ENCODE measurements at regions not wholly inside any gene's neighbourhood (a gene's known extent, or its start where the extent isn't known, plus 50 kb on each side); places are given as distances from the start of the nearest gene placed in this dataset.
"Not testable (repeated sequence)": the region's sequence is repeated elsewhere in the genome, so short reads cannot be mapped to it uniquely, and the experiment has no call there.

- DNase-seq; in situ Hi-C loops (cut with HindIII; ENCODE audit: low pct_ligation_motif_present, low pct_unique_long_range_greater_than_20kb, low sequenced_read_pairs): not testable (repeated sequence)
These were observed 576.8 kb upstream of the TLE4 start for GRCh38 chr9:78994974-78995373.

GRCh38 chr9:78997296-78997695 lies 574.5 kb upstream of the TLE4 start:
- in situ Hi-C loops (cut with HindIII; ENCODE audit: low pct_ligation_motif_present, low pct_unique_long_range_greater_than_20kb, low sequenced_read_pairs): no loop called here
- DNase-seq: no peak

GRCh38 chr9:79000230-79001002 lies 571.3 kb upstream of the TLE4 start:
- DNase-seq: no peak
- in situ Hi-C loops (cut with HindIII; ENCODE audit: low pct_ligation_motif_present, low pct_unique_long_range_greater_than_20kb, low sequenced_read_pairs): no loop called here

GRCh38 chr9:79001012-79001411 lies 570.8 kb upstream of the TLE4 start:
- in situ Hi-C loops (cut with HindIII; ENCODE audit: low pct_ligation_motif_present, low pct_unique_long_range_greater_than_20kb, low sequenced_read_pairs): no loop called here
- no peak for DNase-seq

- in situ Hi-C loops (cut with HindIII; ENCODE audit: low pct_ligation_motif_present, low pct_unique_long_range_greater_than_20kb, low sequenced_read_pairs): no loop called here
- no peak for DNase-seq
These were observed 568.3 kb upstream of the TLE4 start for GRCh38 chr9:79003514-79003913.

- in situ Hi-C loops (cut with HindIII; ENCODE audit: low pct_ligation_motif_present, low pct_unique_long_range_greater_than_20kb, low sequenced_read_pairs): no loop called here
- no peak for DNase-seq
These were observed 567.7 kb upstream of the TLE4 start for GRCh38 chr9:79004032-79004431.

- no peak for DNase-seq
- in situ Hi-C loops (cut with HindIII; ENCODE audit: low pct_ligation_motif_present, low pct_unique_long_range_greater_than_20kb, low sequenced_read_pairs): no loop called here
These were observed 565.2 kb upstream of the TLE4 start for GRCh38 chr9:79006546-79006945.

- in situ Hi-C loops (cut with HindIII; ENCODE audit: low pct_ligation_motif_present, low pct_unique_long_range_greater_than_20kb, low sequenced_read_pairs): no loop called here
- DNase-seq: no peak
These were observed 563.9 kb upstream of the TLE4 start for GRCh38 chr9:79007701-79008483.

- in situ Hi-C loops (cut with HindIII; ENCODE audit: low pct_ligation_motif_present, low pct_unique_long_range_greater_than_20kb, low sequenced_read_pairs): no loop called here
- no peak for DNase-seq
These were observed 562.8 kb upstream of the TLE4 start for GRCh38 chr9:79008916-79009315.

GRCh38 chr9:79011461-79011860 lies 560.3 kb upstream of the TLE4 start:
- DNase-seq: no peak
- in situ Hi-C loops (cut with HindIII; ENCODE audit: low pct_ligation_motif_present, low pct_unique_long_range_greater_than_20kb, low sequenced_read_pairs): no loop called here

- in situ Hi-C loops (cut with HindIII; ENCODE audit: low pct_ligation_motif_present, low pct_unique_long_range_greater_than_20kb, low sequenced_read_pairs): no loop called here
- DNase-seq: no peak
These were observed 559.2 kb upstream of the TLE4 start for GRCh38 chr9:79012561-79012960.

- in situ Hi-C loops (cut with HindIII; ENCODE audit: low pct_ligation_motif_present, low pct_unique_long_range_greater_than_20kb, low sequenced_read_pairs): no loop called here
- no peak for DNase-seq
These were observed 557.8 kb upstream of the TLE4 start for GRCh38 chr9:79013715-79014610.

GRCh38 chr9:79014929-79015699 lies 556.7 kb upstream of the TLE4 start:
- in situ Hi-C loops (cut with HindIII; ENCODE audit: low pct_ligation_motif_present, low pct_unique_long_range_greater_than_20kb, low sequenced_read_pairs): no loop called here
- no peak for DNase-seq

- in situ Hi-C loops (cut with HindIII; ENCODE audit: low pct_ligation_motif_present, low pct_unique_long_range_greater_than_20kb, low sequenced_read_pairs): no loop called here
These were observed 555.8 kb upstream of the TLE4 start for GRCh38 chr9:79015951-79016350.

GRCh38 chr9:79020276-79020675 lies 551.5 kb upstream of the TLE4 start:
- DNase-seq: no peak
- in situ Hi-C loops (cut with HindIII; ENCODE audit: low pct_ligation_motif_present, low pct_unique_long_range_greater_than_20kb, low sequenced_read_pairs): no loop called here

More at GRCh38 chr9:79015951-79016350, 555.8 kb upstream of the TLE4 start:
- no peak for DNase-seq

GRCh38 chr9:79021084-79021483 lies 550.7 kb upstream of the TLE4 start:
- DNase-seq: no peak
- in situ Hi-C loops (cut with HindIII; ENCODE audit: low pct_ligation_motif_present, low pct_unique_long_range_greater_than_20kb, low sequenced_read_pairs): no loop called here

GRCh38 chr9:79023134-79023580 lies 548.6 kb upstream of the TLE4 start:
- peak; percentile 78 for DNase-seq
- in situ Hi-C loops (cut with HindIII; ENCODE audit: low pct_ligation_motif_present, low pct_unique_long_range_greater_than_20kb, low sequenced_read_pairs): no loop called here

GRCh38 chr9:79026316-79026715 lies 545.4 kb upstream of the TLE4 start:
- no peak for DNase-seq
- in situ Hi-C loops (cut with HindIII; ENCODE audit: low pct_ligation_motif_present, low pct_unique_long_range_greater_than_20kb, low sequenced_read_pairs): no loop called here
